ENCODE measurements at regions not wholly inside any gene's neighbourhood (a gene's known extent, or its start where the extent isn't known, plus 50 kb on each side); places are given as distances from the start of the nearest gene placed in this dataset.
A peak's percentile ranks its signal among the peaks of the same experiment; 100 is the strongest.

DNA sequence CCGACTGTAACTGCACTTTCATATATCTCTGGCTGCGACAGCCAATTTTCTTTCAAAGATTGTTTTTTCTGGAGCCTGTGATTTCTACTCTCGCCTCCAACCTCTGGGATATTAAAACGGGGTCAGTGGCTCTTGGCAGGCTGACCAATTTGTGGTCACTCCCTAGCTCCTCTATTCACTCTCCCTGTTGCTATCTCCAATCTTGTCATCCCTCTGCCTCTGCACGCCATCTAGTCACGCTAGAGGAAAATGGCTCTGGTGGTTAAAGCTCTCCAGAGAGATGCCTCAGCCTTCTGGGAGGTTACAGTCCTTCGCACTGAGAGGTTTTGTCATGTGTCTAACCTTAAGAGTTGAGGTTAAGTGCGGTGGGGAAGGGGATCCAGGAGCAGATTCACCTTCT lies 59.8 kb upstream of the CISTR start:
- CTCF ChIA-PET = interaction anchor here (0.9 kb wide), 1 partner anchor 19 kb away, joined by 4 read pairs; no protein-coding TSS in a partner anchor

DNA sequence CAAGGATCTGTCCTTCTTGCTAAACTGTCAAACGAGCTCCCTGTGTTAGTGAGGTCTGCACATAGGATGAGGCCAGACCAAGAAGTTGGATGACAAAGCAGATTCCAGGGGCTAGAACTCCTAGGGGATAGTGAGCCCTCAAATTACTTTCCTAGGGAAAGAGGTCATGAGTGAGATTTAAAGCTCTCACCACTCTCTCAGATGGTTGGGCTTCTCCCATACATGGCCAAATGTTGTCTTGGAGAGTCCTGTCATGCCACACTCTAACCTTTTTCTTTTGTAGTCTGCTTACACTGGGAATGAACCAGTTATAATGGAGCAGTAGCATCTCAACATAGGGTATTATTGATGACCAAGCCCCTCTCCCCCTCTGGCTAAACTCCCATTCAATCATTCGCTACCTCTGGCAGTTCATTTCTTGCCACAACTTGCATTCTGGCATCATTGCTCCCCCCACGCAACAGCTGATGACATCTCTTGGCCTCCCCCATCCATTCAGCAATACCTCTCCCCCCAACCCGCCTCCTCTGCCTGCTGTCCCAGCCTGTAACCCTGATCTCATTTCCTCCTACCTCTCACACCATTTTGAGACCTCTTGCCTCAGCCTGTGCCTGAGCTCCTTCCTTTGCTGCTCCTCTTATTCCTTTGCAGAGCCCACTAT lies 64.7 kb upstream of the CISTR start:
- H3K36me3 ChIP-seq (ENCODE audit: control insufficient read depth, insufficient read depth, low read length) = no peaks in the 10 kb centered on the region
- ChIA-PET CTCF (interaction anchor here (1.7 kb wide), 1 partner anchor 24 kb away, joined by 3 read pairs; no protein-coding TSS in a partner anchor), POLR2A (no interaction called here)
- no peak for TF ChIP-seq CTCF (IDR thresholded peaks at IDR 0.05; ENCODE audit: insufficient read depth, low read depth, low read length)
- peaks cover 12% of the 10 kb centered on the region for H3K27me3 ChIP-seq (ENCODE audit: control insufficient read depth, insufficient read depth, low read length)
- no peak for DNase-seq (ENCODE audit: low read depth)
- no peak overlapping the region for H3K4me3 ChIP-seq (ENCODE audit: low read depth, low read length)

More for the DNA sequence above, 59.8 kb upstream of the CISTR start:
- POLR2A ChIA-PET = no interaction called here
- Histone ChIP-seq H3K27me3 (ENCODE audit: control insufficient read depth, insufficient read depth, low read length) (peaks cover 18% of the 10 kb centered on the region), H3K36me3 (ENCODE audit: control insufficient read depth, insufficient read depth, low read length) (no peaks in the 10 kb centered on the region), H3K4me3 (ENCODE audit: low read depth, low read length) (no peak overlapping the region)
- DNase-seq (ENCODE audit: low read depth) = no peak
- TF ChIP-seq CTCF (IDR thresholded peaks at IDR 0.05; ENCODE audit: insufficient read depth, low read depth, low read length) = no peak

GRCh38 chr12:53817021-53817389 lies 65.2 kb upstream of the CISTR start:
- no peak overlapping the region for H3K4me3 ChIP-seq (ENCODE audit: low read depth, low read length)
- no peak for DNase-seq (ENCODE audit: low read depth)
- no peak for TF ChIP-seq CTCF (IDR thresholded peaks at IDR 0.05; ENCODE audit: insufficient read depth, low read depth, low read length)
- POLR2A ChIA-PET = no interaction called here
- CTCF ChIA-PET = interaction anchor here (1.7 kb wide), 1 partner anchor 24 kb away, joined by 3 read pairs; no protein-coding TSS in a partner anchor
- no peaks in the 10 kb centered on the region for H3K36me3 ChIP-seq (ENCODE audit: control insufficient read depth, insufficient read depth, low read length)
- peaks cover 10% of the 10 kb centered on the region for H3K27me3 ChIP-seq (ENCODE audit: control insufficient read depth, insufficient read depth, low read length)

DNA sequence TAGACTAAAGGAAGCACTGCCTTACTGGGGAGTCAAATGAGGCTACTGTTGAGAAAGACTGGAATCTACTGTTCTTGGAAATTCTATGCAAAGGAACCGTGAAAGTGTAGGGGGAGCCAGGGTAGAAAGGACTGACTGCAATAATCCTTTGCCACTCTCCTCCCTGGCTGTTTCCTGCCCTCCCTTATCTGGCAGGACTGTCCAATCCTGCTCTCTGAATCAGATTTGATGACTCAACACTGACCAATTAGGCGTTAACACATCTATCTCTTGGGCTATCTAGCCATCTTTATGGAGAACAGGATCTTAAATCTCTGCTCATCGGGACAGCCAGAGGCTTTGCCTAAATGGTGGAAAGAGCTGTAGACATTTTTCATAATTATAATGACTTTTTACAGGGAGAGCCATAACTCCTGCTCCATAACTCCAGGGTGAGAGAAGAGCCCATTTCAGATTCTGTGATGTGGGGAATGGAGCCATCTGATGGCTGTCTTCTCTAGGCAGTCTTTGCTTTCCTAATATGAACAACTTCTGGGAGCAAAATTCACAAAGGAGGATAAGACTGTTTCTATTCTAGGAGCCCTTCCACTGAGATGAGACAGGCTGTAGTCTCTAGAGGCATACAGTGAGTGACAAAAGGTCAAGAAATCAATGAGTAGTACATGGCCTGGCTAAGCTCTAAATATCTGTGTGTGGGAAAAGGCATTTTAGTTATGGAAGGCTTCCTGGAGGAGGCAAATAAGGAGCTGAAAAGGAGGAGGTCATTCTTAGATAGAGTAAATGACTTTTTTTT lies 68.9 kb upstream of the CISTR start:
- peak; percentile 12 for DNase-seq (ENCODE audit: low read depth)
- POLR2A ChIA-PET = no interaction called here
- Histone ChIP-seq H3K27me3 (ENCODE audit: control insufficient read depth, insufficient read depth, low read length) (peaks cover 10% of the 10 kb centered on the region; the same call in 1 of the 2 replicates), H3K36me3 (ENCODE audit: control insufficient read depth, insufficient read depth, low read length) (no peaks in the 10 kb centered on the region), H3K4me3 (ENCODE audit: low read depth, low read length) (no peak overlapping the region)
- CTCF ChIA-PET = interaction anchor here (0.6 to 1.7 kb wide), 5 partner anchors 9 to 387 kb away, joined by 3 to 4 read pairs (median 4); no protein-coding TSS in a partner anchor
- no peak for TF ChIP-seq CTCF (IDR thresholded peaks at IDR 0.05; ENCODE audit: insufficient read depth, low read depth, low read length)

- DNase-seq (ENCODE audit: low read depth) = no peak
- H3K4me3 ChIP-seq (ENCODE audit: low read depth, low read length) = no peak overlapping the region
- peaks cover 3% of the 10 kb centered on the region; the same call in 1 of the 2 replicates for H3K27me3 ChIP-seq (ENCODE audit: control insufficient read depth, insufficient read depth, low read length)
- no peak for TF ChIP-seq CTCF (IDR thresholded peaks at IDR 0.05; ENCODE audit: insufficient read depth, low read depth, low read length)
- H3K36me3 ChIP-seq (ENCODE audit: control insufficient read depth, insufficient read depth, low read length) = no peaks in the 10 kb centered on the region
- ChIA-PET CTCF (interaction anchor here (1.3 kb wide), 1 partner anchor 11 kb away, joined by 3 read pairs; no protein-coding TSS in a partner anchor), POLR2A (interaction anchor here (0.5 kb wide), 1 partner anchor 345 kb away, joined by 6 read pairs; no protein-coding TSS in a partner anchor)
Observed at GRCh38 chr12:53824001-53824712, 72.4 kb upstream of the CISTR start.
